ENCODE measurements at regions not wholly inside any gene's neighbourhood (a gene's known extent, or its start where the extent isn't known, plus 50 kb on each side); places are given as distances from the start of the nearest gene placed in this dataset.
A peak's percentile ranks its signal among the peaks of the same experiment; 100 is the strongest.

- in situ Hi-C loops (cut with HindIII; ENCODE audit: low sequenced_read_pairs): no loop called here
- no peak for DNase-seq (ENCODE audit: low read depth)
- no peak for TF ChIP-seq CTCF (IDR thresholded peaks at IDR 0.05; ENCODE audit: low read depth, low read length, missing control alignments)
- no peak overlapping the region for H3K4me3 ChIP-seq (ENCODE audit: low read depth, low read length)
These were observed 52.5 kb downstream of the PF4 start for GRCh38 chr4:73929278-73929677.

GRCh38 chr4:73923631-73923937 lies 54.4 kb downstream of the CXCL1 start:
- no peak for TF ChIP-seq CTCF (IDR thresholded peaks at IDR 0.05; ENCODE audit: low read depth, low read length, missing control alignments)
- in situ Hi-C loops (cut with HindIII; ENCODE audit: low sequenced_read_pairs): no loop called here
- no peak for DNase-seq (ENCODE audit: low read depth)
- no peak overlapping the region for H3K4me3 ChIP-seq (ENCODE audit: low read depth, low read length)

- peak; percentile 26 for TF ChIP-seq CTCF (IDR thresholded peaks at IDR 0.05; ENCODE audit: low read depth, low read length, missing control alignments)
- in situ Hi-C loops (cut with HindIII; ENCODE audit: low sequenced_read_pairs): no loop called here
- H3K4me3 ChIP-seq (ENCODE audit: low read depth, low read length): no peak overlapping the region
- DNase-seq (ENCODE audit: low read depth): peak; percentile 55
These were observed 53.8 kb downstream of the CXCL1 start for GRCh38 chr4:73922766-73923630.

GRCh38 chr4:73922317-73922716 lies 53.1 kb downstream of the CXCL1 start:
- no peak overlapping the region for H3K4me3 ChIP-seq (ENCODE audit: low read depth, low read length)
- in situ Hi-C loops (cut with HindIII; ENCODE audit: low sequenced_read_pairs): no loop called here
- TF ChIP-seq CTCF (IDR thresholded peaks at IDR 0.05; ENCODE audit: low read depth, low read length, missing control alignments): no peak
- DNase-seq (ENCODE audit: low read depth): no peak

Measured in astrocyte of the cerebellum (primary cell).